ENCODE measurements at regions not wholly inside any gene's neighbourhood (a gene's known extent, or its start where the extent isn't known, plus 50 kb on each side); places are given as distances from the start of the nearest gene placed in this dataset.

- WGBS, 2 donors, result 66 to 83% methylated on average over 12 of the region's 12 CpGs
- H3K27me3 ChIP-seq, result no peaks in the 10 kb centered on the region
- no peak for TF ChIP-seq POLR2AphosphoS5 (IDR thresholded peaks at IDR 0.05)
- TF ChIP-seq CTCF (IDR thresholded peaks at IDR 0.05), result no peak
- no peak for TF ChIP-seq POLR2A (IDR thresholded peaks at IDR 0.05)
- no peak for TF ChIP-seq EP300 (IDR thresholded peaks at IDR 0.05)
- DNase-seq, result no peak
- no peak overlapping the region for H3K27ac ChIP-seq
- no peak overlapping the region for H3K4me3 ChIP-seq
- no peaks in the 10 kb centered on the region for H3K36me3 ChIP-seq
- intact Hi-C loops (cut with DNase I), result no loop called here
- H3K4me1 ChIP-seq, result no peaks in the 10 kb centered on the region
- H3K9me3 ChIP-seq, result no peaks in the 10 kb centered on the region
Observed at GRCh38 chr20:39130627-39131026, 168.5 kb downstream of the DHX35 start.

- no peak for TF ChIP-seq POLR2AphosphoS5 (IDR thresholded peaks at IDR 0.05)
- TF ChIP-seq EP300 (IDR thresholded peaks at IDR 0.05), result no peak
- no peak for TF ChIP-seq POLR2A (IDR thresholded peaks at IDR 0.05)
- TF ChIP-seq CTCF (IDR thresholded peaks at IDR 0.05), result no peak
- Histone ChIP-seq H3K4me1 (no peaks in the 10 kb centered on the region), H3K4me3 (no peak overlapping the region), H3K27me3 (no peaks in the 10 kb centered on the region), H3K36me3 (no peaks in the 10 kb centered on the region), H3K27ac (no peak overlapping the region), H3K9me3 (peaks cover 0 to 5% (median 0%) of the 10 kb centered on the region in 4 donors)
- intact Hi-C loops (cut with DNase I), result no loop called here
- DNase-seq, result no peak
- 62 to 75% methylated on average over 2 of the region's 2 CpGs for WGBS, 2 donors
Observed at GRCh38 chr20:39129523-39129922, 167.4 kb downstream of the DHX35 start.

GRCh38 chr20:39124064-39124463 lies 161.9 kb downstream of the DHX35 start:
- no peaks in the 10 kb centered on the region for H3K4me1 ChIP-seq
- DNase-seq, result no peak
- TF ChIP-seq EP300 (IDR thresholded peaks at IDR 0.05) (no peak), POLR2AphosphoS5 (IDR thresholded peaks at IDR 0.05) (no peak)
- no peaks in the 10 kb centered on the region for H3K36me3 ChIP-seq
- H3K27me3 ChIP-seq, result no peaks in the 10 kb centered on the region
- H3K9me3 ChIP-seq, result peaks cover 0 to 5% (median 0%) of the 10 kb centered on the region in 4 donors
- no peak overlapping the region for H3K27ac ChIP-seq
- intact Hi-C loops (cut with DNase I), result no loop called here
- 81 to 91% methylated on average over 7 of the region's 7 CpGs for WGBS, 2 donors
- H3K4me3 ChIP-seq, result no peak overlapping the region

GRCh38 chr20:39123185-39123557 lies 161.0 kb downstream of the DHX35 start:
- Histone ChIP-seq H3K36me3 (no peaks in the 10 kb centered on the region), H3K4me3 (no peak overlapping the region), H3K27ac (no peak overlapping the region), H3K4me1 (no peaks in the 10 kb centered on the region), H3K27me3 (no peaks in the 10 kb centered on the region), H3K9me3 (peaks cover 0 to 5% (median 0%) of the 10 kb centered on the region in 4 donors)
- TF ChIP-seq EP300 (IDR thresholded peaks at IDR 0.05) (no peak), CTCF (IDR thresholded peaks at IDR 0.05) (no peak), POLR2AphosphoS5 (IDR thresholded peaks at IDR 0.05) (no peak), POLR2A (IDR thresholded peaks at IDR 0.05) (no peak)
- intact Hi-C loops (cut with DNase I), result no loop called here
- WGBS, 2 donors, result 25 to 33% methylated on average over 3 of the region's 3 CpGs
- DNase-seq, result no peak

GRCh38 chr20:39117491-39117890 lies 155.3 kb downstream of the DHX35 start:
- H3K36me3 ChIP-seq, result no peaks in the 10 kb centered on the region
- intact Hi-C loops (cut with DNase I), result no loop called here
- peaks cover 0 to 8% (median 0%) of the 10 kb centered on the region in 3 donors for H3K27me3 ChIP-seq
- DNase-seq, result no peak
- no peaks in the 10 kb centered on the region for H3K9me3 ChIP-seq
- H3K4me3 ChIP-seq, result no peak overlapping the region
- no peak overlapping the region for H3K27ac ChIP-seq
- no peaks in the 10 kb centered on the region for H3K4me1 ChIP-seq
- no peak for TF ChIP-seq POLR2A (IDR thresholded peaks at IDR 0.05)
- TF ChIP-seq POLR2AphosphoS5 (IDR thresholded peaks at IDR 0.05), result no peak
- TF ChIP-seq CTCF (IDR thresholded peaks at IDR 0.05), result no peak
- TF ChIP-seq EP300 (IDR thresholded peaks at IDR 0.05), result no peak

Data from sigmoid colon (tissue), 6 donors.